ENCODE measurements at regions not wholly inside any gene's neighbourhood (a gene's known extent, or its start where the extent isn't known, plus 50 kb on each side); places are given as distances from the start of the nearest gene placed in this dataset.

DNA sequence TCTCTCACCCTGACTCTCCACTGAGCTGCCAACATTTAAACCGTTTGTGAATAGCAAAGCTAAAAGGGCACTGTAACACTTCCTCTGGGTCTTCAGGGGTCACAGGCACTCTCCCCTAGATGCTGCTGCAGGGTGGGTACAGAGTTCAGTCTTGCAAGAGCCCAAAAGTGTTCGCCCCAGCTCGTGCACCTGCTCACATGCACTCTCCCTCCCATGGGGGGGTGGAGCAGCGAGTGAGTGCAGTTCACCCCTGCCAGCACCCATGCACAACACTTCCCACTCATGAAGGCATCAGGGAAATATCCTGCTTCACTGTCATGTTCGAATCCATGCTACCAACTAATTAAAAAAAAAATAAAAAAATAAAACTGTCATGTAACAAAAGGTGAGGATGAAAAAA lies 950.7 kb upstream of the PRR20A start:
- no peak for TF ChIP-seq EZH2phosphoT487 (IDR thresholded peaks at IDR 0.05; ENCODE audit: borderline replicate concordance, low read length)
- TF ChIP-seq, protein P1, sequence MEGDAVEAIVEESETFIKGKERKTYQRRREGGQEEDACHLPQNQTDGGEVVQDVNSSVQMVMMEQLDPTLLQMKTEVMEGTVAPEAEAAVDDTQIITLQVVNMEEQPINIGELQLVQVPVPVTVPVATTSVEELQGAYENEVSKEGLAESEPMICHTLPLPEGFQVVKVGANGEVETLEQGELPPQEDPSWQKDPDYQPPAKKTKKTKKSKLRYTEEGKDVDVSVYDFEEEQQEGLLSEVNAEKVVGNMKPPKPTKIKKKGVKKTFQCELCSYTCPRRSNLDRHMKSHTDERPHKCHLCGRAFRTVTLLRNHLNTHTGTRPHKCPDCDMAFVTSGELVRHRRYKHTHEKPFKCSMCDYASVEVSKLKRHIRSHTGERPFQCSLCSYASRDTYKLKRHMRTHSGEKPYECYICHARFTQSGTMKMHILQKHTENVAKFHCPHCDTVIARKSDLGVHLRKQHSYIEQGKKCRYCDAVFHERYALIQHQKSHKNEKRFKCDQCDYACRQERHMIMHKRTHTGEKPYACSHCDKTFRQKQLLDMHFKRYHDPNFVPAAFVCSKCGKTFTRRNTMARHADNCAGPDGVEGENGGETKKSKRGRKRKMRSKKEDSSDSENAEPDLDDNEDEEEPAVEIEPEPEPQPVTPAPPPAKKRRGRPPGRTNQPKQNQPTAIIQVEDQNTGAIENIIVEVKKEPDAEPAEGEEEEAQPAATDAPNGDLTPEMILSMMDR (IDR thresholded peaks at IDR 0.05; ENCODE audit: low read depth, low read length, poor library complexity, severe bottlenecking): no peak
- no peaks in the 10 kb centered on the region for H3K4me1 ChIP-seq (ENCODE audit: control insufficient read depth, low read length)
- no peaks in the 10 kb centered on the region for H3K79me2 ChIP-seq (ENCODE audit: control insufficient read depth, low read length)
- H3K27ac ChIP-seq (ENCODE audit: low read depth, low read length): no peak overlapping the region
- H3K9me2 ChIP-seq (replicated peaks; ENCODE audit: control insufficient read depth, low read length): no peaks in the 10 kb centered on the region
- no peak overlapping the region for H3K4me2 ChIP-seq (ENCODE audit: low read length)
- no peaks in the 10 kb centered on the region for H3F3A ChIP-seq (ENCODE audit: control insufficient read depth, insufficient read depth)
- H3K9me3 ChIP-seq (ENCODE audit: control insufficient read depth, insufficient read depth, low read length): peaks cover 5% of the 10 kb centered on the region; the same call in 1 of the 2 replicates
- no peaks in the 10 kb centered on the region for H3K27me3 ChIP-seq (ENCODE audit: control insufficient read depth, low read length)
- H3K4me3 ChIP-seq (ENCODE audit: low read length): no peak overlapping the region
- no peaks in the 10 kb centered on the region for H3K36me3 ChIP-seq (ENCODE audit: control insufficient read depth, low read length)
- no peaks in the 10 kb centered on the region for H4K20me1 ChIP-seq (ENCODE audit: control insufficient read depth, insufficient read depth, low read depth, low read length)

DNA sequence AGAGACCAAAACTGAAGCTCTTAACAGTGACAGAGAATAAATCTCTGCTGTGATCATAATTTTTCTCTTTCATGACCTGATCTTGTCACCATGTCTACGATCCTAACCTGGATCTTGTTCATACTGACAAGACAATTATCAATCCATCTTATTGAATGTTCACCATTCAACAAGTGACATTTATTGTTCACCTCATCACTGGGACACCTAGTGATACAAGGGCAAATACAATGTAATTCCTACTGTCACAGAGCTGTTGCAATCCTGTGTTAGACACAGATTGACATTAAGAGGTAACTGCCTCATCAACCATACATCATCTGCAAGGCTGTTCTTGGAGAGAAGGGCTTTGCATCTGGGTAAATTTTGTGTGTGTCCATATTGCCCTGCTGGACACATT lies 942.4 kb upstream of the PRR20A start:
- TF ChIP-seq EZH2phosphoT487 (IDR thresholded peaks at IDR 0.05; ENCODE audit: borderline replicate concordance, low read length): no peak
- TF ChIP-seq, protein P1 (IDR thresholded peaks at IDR 0.05; ENCODE audit: low read depth, low read length, poor library complexity, severe bottlenecking): no peak
- H3K4me2 ChIP-seq (ENCODE audit: low read length): no peak overlapping the region
- no peak overlapping the region for H3K27ac ChIP-seq (ENCODE audit: low read depth, low read length)
- no peaks in the 10 kb centered on the region for H3K4me1 ChIP-seq (ENCODE audit: control insufficient read depth, low read length)
- no peak overlapping the region for H3K4me3 ChIP-seq (ENCODE audit: low read length)
- no peaks in the 10 kb centered on the region for H4K20me1 ChIP-seq (ENCODE audit: control insufficient read depth, insufficient read depth, low read depth, low read length)
- H3K9me3 ChIP-seq (ENCODE audit: control insufficient read depth, insufficient read depth, low read length): no peaks in the 10 kb centered on the region
- H3F3A ChIP-seq (ENCODE audit: control insufficient read depth, insufficient read depth): no peaks in the 10 kb centered on the region
- H3K27me3 ChIP-seq (ENCODE audit: control insufficient read depth, low read length): no peaks in the 10 kb centered on the region
- no peaks in the 10 kb centered on the region for H3K79me2 ChIP-seq (ENCODE audit: control insufficient read depth, low read length)
- no peaks in the 10 kb centered on the region for H3K9me2 ChIP-seq (replicated peaks; ENCODE audit: control insufficient read depth, low read length)
- no peaks in the 10 kb centered on the region for H3K36me3 ChIP-seq (ENCODE audit: control insufficient read depth, low read length)

DNA sequence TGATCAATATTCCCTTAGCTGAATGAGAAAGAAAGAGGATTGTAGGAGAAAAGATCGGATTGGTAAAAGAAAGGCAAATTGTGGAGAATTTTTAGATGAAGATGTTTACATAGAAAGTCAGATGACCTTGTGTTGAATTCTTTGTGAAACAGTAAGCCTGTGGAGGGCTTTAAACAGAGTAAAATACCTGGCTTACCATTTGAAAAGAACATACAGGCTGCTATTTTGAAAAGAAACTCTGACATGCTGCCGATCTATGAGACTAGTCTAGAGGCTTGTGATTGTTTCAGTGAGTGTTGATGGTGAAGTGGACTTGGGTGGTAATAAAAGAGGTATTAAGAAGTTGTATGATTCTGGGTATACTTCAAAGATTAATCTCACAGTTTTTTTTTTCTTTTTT lies 938.9 kb upstream of the PRR20A start:
- Histone ChIP-seq H4K20me1 (ENCODE audit: control insufficient read depth, insufficient read depth, low read depth, low read length) (no peaks in the 10 kb centered on the region), H3K4me3 (ENCODE audit: low read length) (no peak overlapping the region), H3K9me2 (replicated peaks; ENCODE audit: control insufficient read depth, low read length) (no peaks in the 10 kb centered on the region), H3K4me1 (ENCODE audit: control insufficient read depth, low read length) (no peaks in the 10 kb centered on the region), H3K36me3 (ENCODE audit: control insufficient read depth, low read length) (no peaks in the 10 kb centered on the region), H3K27me3 (ENCODE audit: control insufficient read depth, low read length) (no peaks in the 10 kb centered on the region), H3K27ac (ENCODE audit: low read depth, low read length) (no peak overlapping the region), H3K79me2 (ENCODE audit: control insufficient read depth, low read length) (no peaks in the 10 kb centered on the region), H3K4me2 (ENCODE audit: low read length) (no peak overlapping the region), H3K9me3 (ENCODE audit: control insufficient read depth, insufficient read depth, low read length) (no peaks in the 10 kb centered on the region), H3F3A (ENCODE audit: control insufficient read depth, insufficient read depth) (no peaks in the 10 kb centered on the region)
- no peak for TF ChIP-seq EZH2phosphoT487 (IDR thresholded peaks at IDR 0.05; ENCODE audit: borderline replicate concordance, low read length)

DNA sequence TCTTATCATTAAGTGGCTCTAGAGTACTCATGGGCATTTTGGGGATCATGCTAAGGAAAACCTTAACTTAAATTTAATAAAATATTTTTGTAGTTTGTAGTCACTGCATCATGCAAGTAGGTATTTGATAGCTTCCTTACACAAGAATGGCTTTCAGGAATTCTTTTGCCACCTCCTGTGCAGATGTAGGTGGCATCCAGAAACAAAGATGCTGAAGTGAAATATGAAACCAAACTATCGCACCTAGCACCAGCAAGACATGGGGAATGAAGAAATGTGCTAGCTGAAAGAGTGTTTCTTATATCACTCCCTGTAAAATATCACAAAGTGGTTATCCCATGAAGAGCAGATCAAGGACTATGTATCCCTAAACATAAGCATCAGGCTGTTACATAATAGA lies 924.5 kb upstream of the PRR20A start:
- H4K20me1 ChIP-seq (ENCODE audit: control insufficient read depth, insufficient read depth, low read depth, low read length): no peaks in the 10 kb centered on the region
- no peaks in the 10 kb centered on the region for H3K9me3 ChIP-seq (ENCODE audit: control insufficient read depth, insufficient read depth, low read length)
- H3K36me3 ChIP-seq (ENCODE audit: control insufficient read depth, low read length): no peaks in the 10 kb centered on the region
- no peak overlapping the region for H3K27ac ChIP-seq (ENCODE audit: low read depth, low read length)
- H3K4me3 ChIP-seq (ENCODE audit: low read length): no peak overlapping the region
- no peaks in the 10 kb centered on the region for H3K27me3 ChIP-seq (ENCODE audit: control insufficient read depth, low read length)
- no peak overlapping the region for H3K4me2 ChIP-seq (ENCODE audit: low read length)
- no peaks in the 10 kb centered on the region for H3K79me2 ChIP-seq (ENCODE audit: control insufficient read depth, low read length)
- TF ChIP-seq EZH2phosphoT487 (IDR thresholded peaks at IDR 0.05; ENCODE audit: borderline replicate concordance, low read length): no peak
- TF ChIP-seq, protein P1 (IDR thresholded peaks at IDR 0.05; ENCODE audit: low read depth, low read length, poor library complexity, severe bottlenecking): no peak
- H3K4me1 ChIP-seq (ENCODE audit: control insufficient read depth, low read length): no peaks in the 10 kb centered on the region
- no peaks in the 10 kb centered on the region for H3F3A ChIP-seq (ENCODE audit: control insufficient read depth, insufficient read depth)
- no peaks in the 10 kb centered on the region for H3K9me2 ChIP-seq (replicated peaks; ENCODE audit: control insufficient read depth, low read length)
